ENCODE measurements at regions not wholly inside any gene's neighbourhood (a gene's known extent, or its start where the extent isn't known, plus 50 kb on each side); places are given as distances from the start of the nearest gene placed in this dataset.

- no peak for TF ChIP-seq CTCF (IDR thresholded peaks at IDR 0.05; ENCODE audit: low read depth, low read length, missing input control)
- no peak for TF ChIP-seq SP1 (IDR thresholded peaks at IDR 0.05)
- TF ChIP-seq EGR1 (IDR thresholded peaks at IDR 0.05; ENCODE audit: low read depth in 2 of 2) = no peak
- no peak for TF ChIP-seq ATF3 (IDR thresholded peaks at IDR 0.05)
- TF ChIP-seq YY1 (IDR thresholded peaks at IDR 0.05) = no peak
- no peak for TF ChIP-seq REST (IDR thresholded peaks at IDR 0.05)
- no peak for TF ChIP-seq MAX (IDR thresholded peaks at IDR 0.05)
- no peak for TF ChIP-seq RAD21 (IDR thresholded peaks at IDR 0.05)
- no peak for TF ChIP-seq HNF4G (IDR thresholded peaks at IDR 0.05)
- no peak for TF ChIP-seq TAF1 (conservative IDR thresholded peaks at IDR 0.05)
Observed at GRCh38 chr5:124162767-124163532, 583.5 kb downstream of the ZNF608 start.
